Esophagus muscularis mucosa (tissue), 4 donors: ENCODE measurements at regions not wholly inside any gene's neighbourhood (a gene's known extent, or its start where the extent isn't known, plus 50 kb on each side); places are given as distances from the start of the nearest gene placed in this dataset.

Experiments used
- CTCF ChIP-seq, 3 experiments: fragments of 200-600 bp in 2 of 3; fragments of 450-650 bp in 1 of 3; sonication (generic) in 2 of 3; IDR thresholded peaks; one replicate each; pipeline ENCODE4 v1.5.1; 2017 to 2019; ENCODE audit warnings: antibody characterized with exemption in 3 of 3, mild to moderate bottlenecking in 2 of 3, moderate library complexity in 1 of 3
- EP300 ChIP-seq: sonication (generic); formaldehyde crosslinking; IDR thresholded peaks from one replicate; pipeline ENCODE4 v1.6.1; 2017; ENCODE audit warnings: antibody characterized with exemption
- POLR2A ChIP-seq: fragments of 450-650 bp; IDR thresholded peaks from one replicate; pipeline ENCODE4 v1.6.1; 2017; ENCODE audit warnings: antibody characterized with exemption, moderate library complexity, mild to moderate bottlenecking, low read depth
- POLR2AphosphoS5 ChIP-seq, 2 donors: sonication (generic); formaldehyde crosslinking; IDR thresholded peaks; one replicate each; pipeline ENCODE4 v1.6.1; 2017; ENCODE audit warnings: antibody characterized with exemption in 2 of 2

DNA sequence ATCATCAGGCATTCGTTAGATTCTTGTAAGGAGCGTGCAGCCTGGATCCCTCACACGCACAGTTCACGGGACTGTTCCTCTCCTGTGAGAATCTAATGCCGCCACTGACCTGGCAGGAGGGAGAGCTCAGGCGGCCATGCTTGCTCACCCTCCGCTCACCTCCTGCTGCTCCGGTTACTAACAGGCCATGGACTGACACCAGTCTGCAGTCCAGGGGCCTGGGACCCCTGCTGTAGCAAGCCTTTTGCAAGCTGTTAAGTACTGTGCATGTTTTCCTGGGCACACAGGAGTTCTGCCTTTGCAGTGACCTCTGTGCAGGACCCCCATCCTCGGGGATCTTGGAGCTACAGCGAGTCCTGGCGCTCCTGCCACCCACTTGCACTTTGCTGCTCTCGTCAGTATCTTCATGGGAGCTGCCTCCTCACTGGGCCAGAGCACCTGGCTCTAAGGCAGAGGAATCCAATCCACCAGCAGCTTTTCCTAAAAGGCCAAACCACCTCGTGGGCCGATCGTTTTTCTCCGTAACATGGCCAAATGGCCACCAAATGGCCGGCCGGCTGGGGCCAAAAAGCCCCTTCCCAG, 230.6 kb downstream of the FOXL1 start:
- no peak for TF ChIP-seq POLR2AphosphoS5 (IDR thresholded peaks at IDR 0.05)
- no peak for TF ChIP-seq CTCF (IDR thresholded peaks at IDR 0.05)
- no peak for TF ChIP-seq EP300
- TF ChIP-seq POLR2A: no peak
